GM13977 (cell line): ENCODE measurements at regions not wholly inside any gene's neighbourhood (a gene's known extent, or its start where the extent isn't known, plus 50 kb on each side); places are given as distances from the start of the nearest gene placed in this dataset.
"Not testable (repeated sequence)": the region's sequence is repeated elsewhere in the genome, so short reads cannot be mapped to it uniquely, and the experiment has no call there.

Source experiments
- DNase-seq: peaks from one replicate; pipeline ENCODE4 v3.0.0; 2012; ENCODE audit warnings: low spot score
- CTCF ChIP-seq: IDR thresholded peaks from 2 replicates; pipeline ENCODE4 v1.5.1; 2012; ENCODE audit warnings: mild to moderate bottlenecking, control low read depth; ENCODE audit not compliant: insufficient read depth; ENCODE audit errors: extremely low read depth, missing control alignments
- in situ Hi-C: fragments of 300-500 bp; cut with MboI; formaldehyde crosslinking; loops from one replicate; pipeline ENCODE4 v1.12.0; 2022; ENCODE audit warnings: low sequenced_read_pairs, low pct_unique_long_range_greater_than_20kb, mixed read lengths, inconsistent platforms; ENCODE audit not compliant: unreplicated experiment

GRCh38 chr2:156254637-156255067 lies 77.9 kb downstream of the NR4A2 start:
- DNase-seq, in situ Hi-C loops: not testable (repeated sequence)

GRCh38 chr2:156253765-156254164 lies 78.8 kb downstream of the NR4A2 start:
- in situ Hi-C loops: no loop called here
- no peak for TF ChIP-seq CTCF
- no peak for DNase-seq

- no peak for DNase-seq
- in situ Hi-C loops: no loop called here
- no peak for TF ChIP-seq CTCF
Observed at GRCh38 chr2:156242874-156243273, 89.6 kb downstream of the NR4A2 start.

- no peak for DNase-seq
- TF ChIP-seq CTCF: no peak
- in situ Hi-C loops: no loop called here
Observed at GRCh38 chr2:156237558-156237957, 95.0 kb downstream of the NR4A2 start.

- in situ Hi-C loops: no loop called here
- TF ChIP-seq CTCF: no peak
Observed at GRCh38 chr2:156229724-156230362, 102.7 kb downstream of the NR4A2 start.

GRCh38 chr2:156223328-156223727 lies 109.2 kb downstream of the NR4A2 start:
- DNase-seq, in situ Hi-C loops: not testable (repeated sequence)

More at GRCh38 chr2:156229724-156230362, 102.7 kb downstream of the NR4A2 start:
- DNase-seq: no peak

GRCh38 chr2:156221703-156222102 lies 110.8 kb downstream of the NR4A2 start:
- no peak for DNase-seq
- in situ Hi-C loops: no loop called here
- no peak for TF ChIP-seq CTCF
